Epithelial cell of proximal tubule (primary cell): ENCODE measurements at regions not wholly inside any gene's neighbourhood (a gene's known extent, or its start where the extent isn't known, plus 50 kb on each side); places are given as distances from the start of the nearest gene placed in this dataset.

Experiments
- DNase-seq: peaks from one replicate; pipeline ENCODE4 v3.0.0-alpha.2; 2011; ENCODE audit warnings: low read depth
- H3K4me3 ChIP-seq: 2 replicates; pipeline ENCODE4 v1.5.1; 2011; ENCODE audit warnings: low read depth, mild to moderate bottlenecking, low read length
- CTCF ChIP-seq: conservative IDR thresholded peaks from 2 replicates; pipeline ENCODE4 v1.5.1; 2012; ENCODE audit warnings: low read depth, mild to moderate bottlenecking, low read length

DNA sequence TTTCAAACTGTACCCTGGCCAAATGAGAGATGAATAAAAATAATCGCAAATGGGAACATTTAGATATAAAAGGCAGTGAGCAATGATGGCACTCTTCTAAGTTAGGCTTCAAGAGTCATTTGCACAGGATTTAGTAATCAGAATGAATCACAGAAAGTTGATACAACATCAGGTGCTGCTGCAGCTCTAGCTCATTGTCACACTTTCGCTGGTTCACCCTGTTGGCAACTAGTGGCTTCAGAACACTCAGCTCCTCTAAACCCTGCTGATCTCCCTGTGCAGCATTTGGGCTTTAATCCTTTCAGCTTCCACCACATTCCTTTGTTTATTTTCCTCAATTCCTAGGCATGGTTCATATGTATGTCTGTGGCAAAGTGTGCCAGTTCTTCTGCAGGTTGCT, 2071.2 kb upstream of the CDH6 start:
- H3K4me3 ChIP-seq: no peak overlapping the region
- TF ChIP-seq CTCF: no peak
- no peak for DNase-seq

DNA sequence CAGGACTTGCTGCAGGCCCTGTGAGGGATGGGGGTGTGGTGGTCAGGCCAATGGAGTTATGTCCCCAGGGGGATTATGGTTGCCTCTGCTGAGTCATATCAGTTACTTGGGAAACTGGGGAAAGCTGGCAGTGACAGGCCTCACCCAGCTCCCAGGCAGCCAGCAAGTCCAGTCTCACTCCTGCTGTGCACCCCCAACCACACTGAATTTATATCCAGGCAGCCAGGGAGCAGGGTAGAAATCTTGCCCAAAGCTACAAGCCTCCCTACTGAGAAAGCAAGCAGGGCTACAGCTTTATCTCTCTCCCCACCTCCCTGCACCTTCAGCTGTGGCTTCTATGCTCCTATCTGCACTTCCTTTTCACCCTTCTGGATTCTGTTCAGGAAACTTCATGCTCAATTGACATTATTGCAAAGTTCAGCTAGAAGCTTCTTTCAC, 2076.0 kb upstream of the CDH9 start:
- no peak for DNase-seq
- TF ChIP-seq CTCF: no peak
- H3K4me3 ChIP-seq: no peak overlapping the region

DNA sequence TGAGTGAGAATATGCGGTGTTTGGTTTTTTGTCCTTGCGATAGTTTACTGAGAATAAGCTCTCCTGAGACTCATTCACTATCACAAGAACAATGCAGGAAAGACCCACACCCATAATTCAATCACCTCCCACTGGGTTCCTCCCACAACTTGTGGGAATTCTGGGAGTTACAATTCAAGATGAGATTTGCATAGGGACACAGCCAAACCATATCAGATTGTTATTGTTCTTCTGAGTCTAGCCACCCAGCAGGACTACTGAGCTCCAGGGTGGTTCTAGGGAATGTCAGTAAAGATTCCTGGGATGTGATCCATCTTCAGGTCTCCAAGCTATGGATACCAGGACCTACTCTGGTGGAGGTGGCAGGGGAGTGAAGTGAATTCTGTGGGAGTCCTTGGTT, 2075.1 kb upstream of the CDH9 start:
- TF ChIP-seq CTCF: no peak
- no peak for DNase-seq
- H3K4me3 ChIP-seq: no peak overlapping the region

DNA sequence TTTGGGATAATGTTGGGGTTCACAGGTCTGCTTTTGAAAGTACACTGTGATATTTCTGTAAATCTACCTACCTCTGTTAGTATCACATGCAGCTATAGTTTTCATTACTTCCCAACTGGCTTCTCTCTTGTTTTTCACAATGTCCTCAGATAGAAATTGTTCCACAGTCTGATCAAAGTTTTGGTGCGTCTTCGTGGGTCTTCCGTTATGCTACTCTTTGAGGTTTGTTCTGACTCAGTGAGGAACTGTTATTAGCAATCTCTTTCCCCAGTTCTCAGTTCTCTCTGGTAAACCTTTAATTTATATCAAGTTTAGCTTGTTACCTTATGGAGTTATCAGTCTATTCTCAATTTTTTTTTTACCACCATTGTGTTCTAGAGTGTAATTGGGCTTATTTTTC, 2061.2 kb upstream of the CDH9 start:
- DNase-seq: no peak
- H3K4me3 ChIP-seq: no peak overlapping the region
- no peak for TF ChIP-seq CTCF

GRCh38 chr5:29089591-29090130, 2051.3 kb upstream of the CDH9 start:
- DNase-seq: no peak
- no peak overlapping the region for H3K4me3 ChIP-seq
- TF ChIP-seq CTCF: no peak

DNA sequence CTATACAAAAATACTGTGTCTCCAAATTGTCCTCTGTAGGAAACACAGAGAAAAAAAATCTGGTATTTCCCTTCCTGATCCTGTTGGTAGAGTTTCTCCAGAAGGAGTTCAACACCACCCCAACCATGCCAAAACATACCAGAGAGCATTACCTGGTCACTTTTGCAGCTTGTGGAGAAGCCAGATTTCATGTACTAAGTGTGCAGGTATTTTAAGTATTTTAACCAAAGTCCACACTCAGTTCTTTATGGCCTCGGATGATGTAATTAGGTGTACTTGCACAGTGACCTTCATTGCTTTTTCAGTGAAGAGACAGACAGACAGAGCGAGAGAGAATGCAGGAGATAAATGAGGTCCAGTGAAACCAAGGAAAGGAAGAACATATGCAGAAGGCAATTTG, 2046.8 kb upstream of the CDH9 start:
- no peak for DNase-seq
- no peak for TF ChIP-seq CTCF
- H3K4me3 ChIP-seq: no peak overlapping the region

DNA sequence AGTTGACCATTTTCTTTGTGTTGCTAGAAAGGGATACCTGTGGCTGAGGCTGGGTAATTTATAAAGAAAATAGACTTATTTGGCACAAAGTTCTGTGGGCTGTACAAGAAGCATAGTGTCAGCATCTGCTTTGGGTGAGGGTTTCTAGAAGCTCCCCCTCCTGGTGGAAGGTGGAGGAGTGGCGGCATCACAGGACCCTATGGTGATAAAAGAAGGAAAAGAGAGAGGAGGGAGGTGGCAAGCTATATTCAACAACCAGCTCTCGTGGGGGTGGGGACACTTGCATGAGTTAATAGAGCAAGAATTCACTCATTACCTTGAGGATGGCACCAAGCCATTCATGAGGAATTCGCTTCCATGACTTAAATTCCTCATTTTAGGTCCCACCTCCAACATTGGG, 2041.4 kb upstream of the CDH9 start:
- DNase-seq: no peak
- peak; percentile 36 for TF ChIP-seq CTCF
- no peak overlapping the region for H3K4me3 ChIP-seq
